OCI-LY3 (cell line): ENCODE measurements at regions not wholly inside any gene's neighbourhood (a gene's known extent, or its start where the extent isn't known, plus 50 kb on each side); places are given as distances from the start of the nearest gene placed in this dataset.
A peak's percentile ranks its signal among the peaks of the same experiment; 100 is the strongest.
"Not testable (repeated sequence)": the region's sequence is repeated elsewhere in the genome, so short reads cannot be mapped to it uniquely, and the experiment has no call there.

Experiments
- H2AFZ ChIP-seq: fragments of 200-600, 300-600 bp; shearing (Covaris generic); 2 replicates; pipeline ENCODE4 v1.6.0; 2014; ENCODE audit warnings: antibody characterized with exemption, low read depth, low read length
- H3K27ac ChIP-seq: fragments of 200-600, 300-600 bp; sonication (generic); 2 replicates; pipeline ENCODE4 v1.5.1; 2014; ENCODE audit warnings: mild to moderate bottlenecking, low read length, moderate library complexity, mixed read lengths
- H3K27me3 ChIP-seq: fragments of 200-600, 300-600 bp; sonication (generic); 2 replicates; pipeline ENCODE4 v1.6.1; 2014; ENCODE audit warnings: low read depth, low read length, mixed read lengths
- H3K36me3 ChIP-seq: fragments of 200-600, 300-600 bp; sonication (generic); replicated peaks from 2 replicates; pipeline ENCODE3; 2014; ENCODE audit warnings: low read depth, low read length, mixed read lengths
- H3K4me1 ChIP-seq: fragments of 300-600, 200-600 bp; sonication (generic); 2 replicates; pipeline ENCODE4 v1.6.1; 2014; ENCODE audit warnings: low read length, mixed read lengths
- H3K4me2 ChIP-seq: fragments of 200-600, 300-600 bp; sonication (generic); 2 replicates; pipeline ENCODE4 v1.6.1; 2014; ENCODE audit warnings: low read length, mixed read lengths
- H3K4me3 ChIP-seq: fragments of 300-600, 200-600 bp; sonication (generic); 2 replicates; pipeline ENCODE4 v1.5.1; 2014; ENCODE audit warnings: antibody characterized with exemption, mild to moderate bottlenecking, low read length, moderate library complexity
- H3K79me2 ChIP-seq: fragments of 300-600, 200-600 bp; shearing (Covaris generic); 2 replicates; pipeline ENCODE4 v1.6.1; 2014; ENCODE audit warnings: mild to moderate bottlenecking, low read length, mixed read lengths
- H3K9ac ChIP-seq: fragments of 300-600, 200-600 bp; shearing (Covaris generic); 2 replicates; pipeline ENCODE4 v1.6.0; 2014; ENCODE audit warnings: mild to moderate bottlenecking, low read length, moderate library complexity
- H3K9me3 ChIP-seq: fragments of 200-600, 300-600 bp; shearing (Covaris generic); 2 replicates; pipeline ENCODE4 v1.6.1; 2014; ENCODE audit warnings: low read length, mixed read lengths; ENCODE audit not compliant: insufficient read depth
- H4K20me1 ChIP-seq: fragments of 200-600, 300-600 bp; sonication (generic); 2 replicates; pipeline ENCODE4 v1.6.1; 2016; ENCODE audit warnings: low read length, mixed read lengths; ENCODE audit not compliant: insufficient read depth
- CTCF ChIP-seq: fragments of 200-600, 300-600 bp; sonication (generic); IDR thresholded peaks from 2 replicates; pipeline ENCODE4 v1.5.1; 2014; ENCODE audit warnings: antibody characterized with exemption, low read length, low read depth
- EZH2phosphoT487 ChIP-seq: fragments of 200-600 bp; shearing (Covaris generic); IDR thresholded peaks from 2 replicates; pipeline ENCODE4 v1.6.1; 2018; ENCODE audit warnings: antibody characterized with exemption, mixed run types, low read depth

GRCh38 chr4:1547856-1548826 lies 136.0 kb downstream of the FAM53A start:
- peak overlapping the region; percentile 32; the same call in 1 of the 2 replicates for H3K4me2 ChIP-seq
- no peak overlapping the region for H3K4me3 ChIP-seq
- no peak overlapping the region for H3K9ac ChIP-seq
- H3K27ac ChIP-seq = no peak overlapping the region
- no peaks in the 10 kb centered on the region for H3K79me2 ChIP-seq
- no peak overlapping the region for H2AFZ ChIP-seq
- H3K9me3 ChIP-seq = no peaks in the 10 kb centered on the region
- H3K27me3 ChIP-seq = no peaks in the 10 kb centered on the region
- no peaks in the 10 kb centered on the region for H3K4me1 ChIP-seq
- no peaks in the 10 kb centered on the region for H3K36me3 ChIP-seq
- H4K20me1 ChIP-seq = no peaks in the 10 kb centered on the region
- TF ChIP-seq CTCF = no peak
- TF ChIP-seq EZH2phosphoT487 = no peak

DNA sequence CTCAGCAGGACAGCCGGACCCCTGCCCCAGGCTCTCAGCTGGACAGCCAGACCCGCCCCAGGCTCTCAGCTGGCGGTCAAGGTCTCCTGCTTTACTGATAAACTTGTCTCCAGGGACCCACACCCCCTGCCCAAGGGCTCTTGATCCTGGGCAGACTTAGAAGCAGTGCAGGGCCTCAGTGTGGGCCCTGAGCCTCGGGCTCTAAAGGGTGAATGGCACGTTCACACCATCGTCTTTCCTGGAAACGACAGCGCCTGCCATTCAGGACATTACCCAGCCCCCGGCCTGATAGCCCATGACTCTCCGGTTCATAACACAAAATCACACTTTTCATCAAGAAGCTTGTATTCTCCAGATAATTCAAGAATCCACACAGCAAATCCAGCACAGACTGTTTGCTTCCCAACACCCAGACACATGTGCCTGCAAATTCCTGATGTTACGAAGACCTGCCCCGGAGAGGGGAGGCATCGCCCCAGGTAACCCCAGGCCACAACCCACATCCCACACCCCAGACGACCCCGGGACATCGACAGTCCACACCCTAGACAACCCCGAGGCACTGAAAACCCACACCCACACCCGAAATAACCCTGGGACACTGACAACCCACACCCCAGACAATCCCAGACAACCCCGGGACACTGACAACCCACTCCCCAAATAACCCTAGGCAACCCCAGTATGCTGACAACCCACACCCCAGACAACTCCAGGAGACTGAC lies 136.8 kb downstream of the FAM53A start:
- Histone ChIP-seq H2AFZ (no peak overlapping the region), H4K20me1 (no peaks in the 10 kb centered on the region), H3K27me3 (no peaks in the 10 kb centered on the region), H3K4me3 (no peak overlapping the region), H3K36me3 (no peaks in the 10 kb centered on the region), H3K27ac (no peak overlapping the region), H3K4me2 (no peak overlapping the region), H3K4me1 (no peaks in the 10 kb centered on the region), H3K9ac (no peak overlapping the region), H3K9me3 (no peaks in the 10 kb centered on the region), H3K79me2 (no peaks in the 10 kb centered on the region)
- TF ChIP-seq EZH2phosphoT487 = no peak
- TF ChIP-seq CTCF = no peak

DNA sequence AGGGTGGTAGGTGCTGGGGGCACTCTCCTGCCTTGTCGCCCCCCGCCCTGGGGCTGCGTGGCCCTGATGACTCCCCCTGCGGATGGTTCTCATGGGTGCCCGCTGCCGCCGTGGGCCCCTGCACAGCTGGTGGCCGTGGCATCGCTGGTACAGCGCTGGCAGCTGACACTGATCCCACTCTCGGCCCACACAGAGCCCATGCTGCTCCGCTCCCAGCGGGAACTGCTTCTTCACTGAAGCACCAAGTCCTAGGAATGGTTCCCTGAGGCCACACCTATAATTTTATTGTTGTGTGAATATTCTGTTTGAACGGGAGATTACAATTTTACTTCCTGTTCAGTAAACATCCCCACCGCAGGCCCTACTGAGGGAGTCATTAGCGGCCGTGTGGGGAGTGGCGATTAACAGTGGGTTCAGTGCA lies 138.6 kb upstream of the NKX1-1 start:
- Histone ChIP-seq H3K9ac (no peak overlapping the region), H3K4me1 (no peaks in the 10 kb centered on the region), H2AFZ (no peak overlapping the region), H4K20me1 (no peaks in the 10 kb centered on the region), H3K36me3 (no peaks in the 10 kb centered on the region), H3K4me3 (no peak overlapping the region), H3K27me3 (no peaks in the 10 kb centered on the region), H3K27ac (no peak overlapping the region), H3K9me3 (no peaks in the 10 kb centered on the region), H3K4me2 (no peak overlapping the region), H3K79me2 (no peaks in the 10 kb centered on the region)
- TF ChIP-seq CTCF (no peak), EZH2phosphoT487 (no peak)

DNA sequence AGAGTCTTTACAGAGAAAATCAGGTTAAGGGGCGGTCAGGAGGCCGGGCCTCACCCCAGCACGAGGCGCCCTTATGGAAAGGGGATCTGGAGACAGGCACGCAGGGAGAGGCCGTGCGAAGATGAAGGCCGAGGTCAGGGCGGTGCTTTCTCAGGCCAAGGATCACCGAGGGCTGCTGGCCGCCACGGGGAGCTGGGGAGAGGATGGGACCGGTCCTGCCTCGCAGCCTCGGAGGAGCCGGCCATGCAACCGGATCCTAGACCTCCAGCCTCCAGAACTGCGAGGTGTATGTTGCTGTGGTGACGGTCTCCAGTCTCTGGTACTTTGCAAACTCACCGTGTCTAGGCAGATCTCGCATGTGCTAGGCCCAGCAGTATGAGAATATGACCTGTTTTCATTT lies 138.2 kb upstream of the NKX1-1 start:
- not testable (repeated sequence) for H3K4me3 ChIP-seq, H4K20me1 ChIP-seq, H3K36me3 ChIP-seq, H3K4me1 ChIP-seq, H3K4me2 ChIP-seq, H3K79me2 ChIP-seq, H2AFZ ChIP-seq, H3K9me3 ChIP-seq, H3K9ac ChIP-seq, H3K27ac ChIP-seq, H3K27me3 ChIP-seq
